ENCODE measurements at regions not wholly inside any gene's neighbourhood (a gene's known extent, or its start where the extent isn't known, plus 50 kb on each side); places are given as distances from the start of the nearest gene placed in this dataset.

DNA sequence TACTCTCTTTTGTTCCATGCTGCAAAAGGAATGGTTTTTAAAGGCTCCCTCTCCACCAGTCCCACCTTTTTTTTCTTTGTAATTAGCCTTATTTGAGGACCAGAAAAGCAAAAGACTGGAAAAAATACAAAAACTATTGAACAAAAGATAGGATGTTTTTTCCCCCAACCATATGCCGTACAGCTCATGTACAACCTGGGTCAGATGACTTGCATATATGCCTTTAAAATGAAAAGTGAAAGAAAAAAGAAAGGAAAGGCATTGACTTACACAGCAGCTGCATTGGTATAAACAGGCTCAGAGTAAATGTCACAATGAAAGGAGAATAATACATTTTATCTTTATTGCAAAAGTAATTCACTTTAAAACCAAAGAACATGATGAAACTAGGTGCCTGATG, 69.5 kb upstream of the CMC1 start:
- no peak for DNase-seq

DNA sequence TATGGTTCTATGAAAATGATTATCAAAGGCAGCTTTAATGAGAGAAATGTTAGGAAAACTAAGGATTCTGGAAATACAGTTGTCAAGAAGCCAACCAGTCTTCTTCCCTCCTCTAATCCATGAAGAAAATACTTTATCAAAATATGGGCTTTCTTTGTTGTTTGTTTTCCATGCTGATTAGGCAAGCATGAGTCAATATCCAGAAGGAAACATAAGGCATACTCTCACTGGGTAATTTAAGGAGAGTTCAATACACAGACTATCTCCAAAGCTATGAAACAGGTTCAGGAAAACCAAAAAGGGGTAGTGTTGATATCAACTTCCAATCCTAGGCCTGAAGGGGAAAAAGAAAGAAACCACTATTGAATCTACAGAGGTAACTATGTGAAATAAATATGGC, 68.7 kb upstream of the CMC1 start:
- no peak for DNase-seq

DNA sequence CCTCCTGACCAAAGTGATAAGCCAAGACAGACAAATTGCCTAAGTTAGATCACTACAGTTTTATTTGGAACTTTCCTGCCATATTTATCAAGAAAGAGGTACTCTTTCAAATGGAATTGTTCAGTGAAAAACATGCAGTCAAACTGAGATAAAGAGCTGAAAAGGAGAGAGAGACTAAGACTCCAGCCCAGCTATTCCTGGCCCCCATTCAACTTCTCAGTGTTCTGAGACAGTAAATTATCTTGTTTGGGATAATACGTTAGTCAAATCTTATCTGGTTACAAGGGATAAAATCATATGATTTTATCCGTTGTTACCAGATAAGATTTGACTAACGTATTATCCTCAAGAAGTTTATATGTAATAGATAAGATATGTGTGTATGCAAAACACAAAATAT, 67.6 kb upstream of the CMC1 start:
- DNase-seq: no peak

DNA sequence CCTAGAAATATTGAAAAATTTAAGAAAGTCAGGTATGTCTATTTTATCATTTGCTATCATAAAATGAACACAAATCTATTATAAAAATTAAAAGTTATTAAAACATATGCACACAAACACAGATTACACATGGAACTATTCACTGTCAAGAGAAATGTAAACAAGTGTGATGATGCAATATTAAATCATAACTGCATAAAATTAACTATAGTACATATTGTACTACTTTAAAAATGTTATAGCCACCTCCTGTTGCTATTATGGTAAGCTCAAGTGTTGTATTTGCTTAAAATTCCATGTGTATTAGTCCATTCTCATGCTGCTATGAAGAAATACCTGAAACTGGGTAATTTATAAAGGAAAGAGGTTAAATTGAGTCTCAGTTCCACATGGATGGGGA, 54.7 kb upstream of the CMC1 start:
- no peak for DNase-seq

DNA sequence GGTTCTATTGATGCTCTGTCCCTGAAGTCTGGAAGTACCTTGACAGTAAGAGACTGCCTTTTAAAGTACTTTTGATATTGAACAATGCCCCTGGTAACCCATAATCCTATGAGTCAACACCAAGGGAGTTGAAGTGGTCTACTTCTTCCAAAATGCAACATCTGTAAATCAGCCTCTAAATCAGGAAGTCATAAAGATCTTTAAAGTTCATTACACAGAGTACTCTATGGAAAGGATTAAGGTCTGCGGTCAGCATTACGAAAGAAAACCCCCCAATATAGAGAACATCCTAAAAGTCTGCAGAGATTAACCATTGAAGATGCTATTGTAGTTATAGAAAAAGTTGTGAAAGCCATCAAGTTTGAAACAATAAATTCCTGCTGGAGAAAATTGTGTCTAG, 52.7 kb upstream of the CMC1 start:
- DNase-seq: no peak

DNA sequence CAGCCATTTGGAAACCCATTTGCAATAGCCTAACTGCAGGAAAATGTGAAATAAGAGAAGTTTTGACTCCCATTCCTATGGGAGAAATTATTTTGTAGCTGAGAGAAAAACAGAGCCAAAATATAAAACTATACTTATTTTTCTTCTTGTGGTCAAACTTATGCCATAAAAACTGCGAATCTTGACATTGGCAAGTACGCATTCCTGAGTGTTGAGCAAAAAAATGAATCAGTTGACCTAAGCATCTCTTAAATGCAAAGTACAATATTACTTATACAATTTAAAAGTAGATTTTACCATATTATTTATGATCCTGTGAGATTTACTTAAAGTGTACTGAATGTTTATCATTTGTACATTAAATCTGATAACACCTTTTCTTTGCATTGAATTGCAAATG, 50.1 kb upstream of the CMC1 start:
- DNase-seq: no peak

All from stimulated activated CD4-positive, alpha-beta T cell treated with anti-CD3 and anti-CD28 coated beads, Interleukin-4, amount 100 ng/mL, for 1 hour (primary cell).